IPS-18a (cell line): ENCODE measurements at regions not wholly inside any gene's neighbourhood (a gene's known extent, or its start where the extent isn't known, plus 50 kb on each side); places are given as distances from the start of the nearest gene placed in this dataset.

ENCODE experiments used
- H3K27ac ChIP-seq: one replicate; pipeline ENCODE4 v1.5.1; 2013; ENCODE audit warnings: low read length
- H3K27me3 ChIP-seq: one replicate; pipeline ENCODE4 v1.6.1; 2013; ENCODE audit warnings: mild to moderate bottlenecking, low read length; ENCODE audit not compliant: control insufficient read depth, insufficient read depth
- H3K36me3 ChIP-seq: one replicate; pipeline ENCODE4 v1.6.1; 2013; ENCODE audit warnings: low read depth, low read length; ENCODE audit not compliant: control insufficient read depth
- H3K4me1 ChIP-seq: one replicate; pipeline ENCODE4 v1.6.1; 2013; ENCODE audit warnings: low read depth, low read length; ENCODE audit not compliant: control insufficient read depth
- H3K4me3 ChIP-seq: one replicate; pipeline ENCODE4 v1.5.1; 2013; ENCODE audit warnings: low read length
- H3K9ac ChIP-seq: one replicate; pipeline ENCODE4 v1.6.1; 2013; ENCODE audit warnings: mild to moderate bottlenecking, low read length, moderate library complexity
- H3K9me3 ChIP-seq: one replicate; pipeline ENCODE4 v1.6.1; 2013; ENCODE audit warnings: low read depth, low read length; ENCODE audit not compliant: control insufficient read depth

GRCh38 chr4:35836596-35836995 is 407.7 kb downstream of the ARAP2 start:
- Histone ChIP-seq H3K4me3 (no peak overlapping the region), H3K27ac (no peak overlapping the region), H3K9me3 (no peaks in the 10 kb centered on the region), H3K9ac (no peak overlapping the region), H3K36me3 (no peaks in the 10 kb centered on the region), H3K4me1 (no peaks in the 10 kb centered on the region), H3K27me3 (no peaks in the 10 kb centered on the region)

- Histone ChIP-seq H3K9me3 (no peaks in the 10 kb centered on the region), H3K4me1 (no peaks in the 10 kb centered on the region), H3K27me3 (no peaks in the 10 kb centered on the region), H3K27ac (no peak overlapping the region), H3K4me3 (no peak overlapping the region), H3K9ac (no peak overlapping the region), H3K36me3 (no peaks in the 10 kb centered on the region)
Measured at GRCh38 chr4:35867057-35867456, 377.3 kb downstream of the ARAP2 start.

- no peaks in the 10 kb centered on the region for H3K9me3 ChIP-seq
- no peaks in the 10 kb centered on the region for H3K4me1 ChIP-seq
- no peaks in the 10 kb centered on the region for H3K27me3 ChIP-seq
- no peak overlapping the region for H3K27ac ChIP-seq
- no peaks in the 10 kb centered on the region for H3K36me3 ChIP-seq
- no peak overlapping the region for H3K4me3 ChIP-seq
- no peak overlapping the region for H3K9ac ChIP-seq
Measured at GRCh38 chr4:35872273-35872672, 372.0 kb downstream of the ARAP2 start.

DNA sequence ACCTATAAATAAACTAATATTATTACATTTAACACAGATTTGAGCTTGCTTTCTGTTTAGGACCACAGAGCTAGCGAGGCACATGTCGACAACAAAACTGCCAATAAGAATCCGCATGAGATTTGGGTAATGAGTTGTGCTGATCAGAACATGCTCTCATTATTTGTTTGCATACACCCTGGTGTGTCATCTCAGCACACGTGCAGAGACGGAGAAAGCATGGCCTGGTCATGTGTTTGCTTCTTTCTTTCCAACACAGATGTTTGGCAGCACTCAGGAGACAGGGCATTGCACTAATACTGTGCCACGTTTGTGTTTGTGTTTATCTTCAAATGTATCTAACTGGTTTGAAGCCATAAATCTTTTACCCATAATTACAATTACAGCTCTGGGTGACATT is 364.8 kb downstream of the ARAP2 start:
- Histone ChIP-seq H3K27me3 (no peaks in the 10 kb centered on the region), H3K36me3 (no peaks in the 10 kb centered on the region), H3K9me3 (no peaks in the 10 kb centered on the region), H3K27ac (no peak overlapping the region), H3K4me3 (no peak overlapping the region), H3K4me1 (no peaks in the 10 kb centered on the region), H3K9ac (no peak overlapping the region)

DNA sequence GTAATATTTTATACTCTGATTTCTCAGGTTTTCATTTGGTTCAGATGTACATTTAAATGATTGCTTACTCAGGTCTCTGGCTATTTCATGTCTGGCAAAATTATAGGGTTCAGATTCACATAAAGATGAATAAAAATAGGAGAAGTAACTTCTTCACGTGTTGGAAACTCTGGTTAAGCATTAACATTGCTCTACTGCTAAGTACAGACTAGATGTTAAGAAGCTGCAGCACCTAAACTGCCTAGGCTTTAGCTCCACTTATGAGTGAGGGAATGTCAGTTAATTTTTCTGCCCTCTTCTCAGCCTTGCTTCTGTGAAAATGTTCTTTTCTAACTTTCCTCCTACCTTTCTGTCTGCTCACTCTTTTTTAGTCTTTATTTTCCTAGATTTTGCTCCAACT is 361.2 kb downstream of the ARAP2 start:
- no peak overlapping the region for H3K27ac ChIP-seq
- no peak overlapping the region for H3K4me3 ChIP-seq
- H3K9me3 ChIP-seq, result no peaks in the 10 kb centered on the region
- H3K36me3 ChIP-seq, result no peaks in the 10 kb centered on the region
- no peaks in the 10 kb centered on the region for H3K4me1 ChIP-seq
- no peaks in the 10 kb centered on the region for H3K27me3 ChIP-seq
- no peak overlapping the region for H3K9ac ChIP-seq

GRCh38 chr4:35884714-35885480 is 359.4 kb downstream of the ARAP2 start:
- Histone ChIP-seq H3K27me3 (no peaks in the 10 kb centered on the region), H3K4me3 (no peak overlapping the region), H3K4me1 (no peaks in the 10 kb centered on the region), H3K27ac (no peak overlapping the region), H3K9ac (no peak overlapping the region), H3K36me3 (no peaks in the 10 kb centered on the region), H3K9me3 (no peaks in the 10 kb centered on the region)

DNA sequence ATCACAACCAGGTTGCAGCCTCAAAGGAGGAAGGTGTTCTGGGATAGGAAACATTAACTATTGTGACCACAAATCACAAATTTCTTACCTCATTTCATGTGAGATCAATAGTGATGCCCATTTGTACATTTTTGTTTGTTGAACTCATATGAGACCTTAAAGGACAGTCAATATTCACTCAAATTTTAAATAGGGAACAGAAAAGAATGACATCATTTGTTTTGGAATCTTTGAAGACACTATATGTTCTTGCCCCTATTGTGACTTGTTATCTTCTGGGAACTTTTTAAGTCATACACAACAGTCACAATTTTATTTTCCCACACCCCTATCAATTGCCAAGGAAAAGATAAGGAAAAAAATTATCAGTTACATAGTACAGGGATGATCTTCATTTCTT is 346.5 kb downstream of the ARAP2 start:
- Histone ChIP-seq H3K9me3 (no peaks in the 10 kb centered on the region), H3K36me3 (no peaks in the 10 kb centered on the region), H3K27me3 (no peaks in the 10 kb centered on the region), H3K9ac (no peak overlapping the region), H3K4me1 (no peaks in the 10 kb centered on the region), H3K27ac (no peak overlapping the region), H3K4me3 (no peak overlapping the region)

- Histone ChIP-seq H3K4me3 (no peak overlapping the region), H3K27ac (no peak overlapping the region), H3K9me3 (no peaks in the 10 kb centered on the region), H3K36me3 (no peaks in the 10 kb centered on the region), H3K4me1 (no peaks in the 10 kb centered on the region), H3K9ac (no peak overlapping the region), H3K27me3 (no peaks in the 10 kb centered on the region)
Measured at GRCh38 chr4:35900286-35901243, 343.7 kb downstream of the ARAP2 start.

DNA sequence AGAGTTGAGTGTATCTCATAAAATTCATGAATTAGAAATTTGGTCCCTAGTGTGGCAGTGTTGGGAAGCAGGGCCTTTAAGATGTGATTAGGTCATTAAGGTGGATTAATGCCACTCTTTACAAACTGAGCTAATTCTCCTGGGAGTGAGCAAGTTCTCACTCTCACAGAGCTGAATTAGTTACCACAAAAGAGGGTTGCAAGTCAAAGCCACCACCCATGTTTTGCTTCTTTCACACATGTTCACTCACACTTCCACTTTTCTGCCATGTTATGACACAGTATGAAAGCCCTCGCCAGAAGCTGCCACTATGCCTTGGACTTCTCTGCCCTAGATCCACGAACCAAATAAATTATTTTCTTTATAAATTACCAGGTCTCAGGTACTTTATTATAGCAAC is 332.1 kb downstream of the ARAP2 start:
- Histone ChIP-seq H3K27me3 (no peaks in the 10 kb centered on the region), H3K36me3 (no peaks in the 10 kb centered on the region), H3K4me3 (no peak overlapping the region), H3K9me3 (no peaks in the 10 kb centered on the region), H3K4me1 (no peaks in the 10 kb centered on the region), H3K9ac (no peak overlapping the region), H3K27ac (no peak overlapping the region)

DNA sequence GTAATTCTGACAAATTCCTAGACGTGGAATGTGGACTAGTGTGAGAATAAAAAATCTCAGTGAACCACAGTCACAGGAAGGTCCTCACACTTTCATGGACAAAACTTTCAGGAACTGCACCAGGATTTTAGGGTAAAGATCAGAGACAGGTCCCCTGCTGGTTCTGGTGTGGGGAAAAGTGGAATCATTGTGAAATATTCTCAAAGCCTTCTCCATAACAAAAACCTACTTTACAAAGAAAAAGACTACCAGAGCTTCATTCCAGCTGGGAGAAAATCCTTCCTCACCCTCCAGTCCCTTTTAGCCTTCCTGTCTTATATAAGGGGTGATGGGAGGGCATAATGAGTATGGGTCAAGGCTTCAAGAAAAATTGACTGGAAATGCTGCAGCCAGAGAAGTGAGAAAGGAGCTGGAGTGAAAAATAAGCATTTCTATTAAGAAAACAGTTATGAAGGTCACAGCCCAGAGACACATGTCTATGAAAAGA is 325.8 kb downstream of the ARAP2 start:
- H3K9ac ChIP-seq, result no peak overlapping the region
- H3K4me3 ChIP-seq, result no peak overlapping the region
- no peak overlapping the region for H3K27ac ChIP-seq
- H3K36me3 ChIP-seq, result no peaks in the 10 kb centered on the region
- no peaks in the 10 kb centered on the region for H3K27me3 ChIP-seq
- H3K4me1 ChIP-seq, result peaks cover 12% of the 10 kb centered on the region
- no peaks in the 10 kb centered on the region for H3K9me3 ChIP-seq

DNA sequence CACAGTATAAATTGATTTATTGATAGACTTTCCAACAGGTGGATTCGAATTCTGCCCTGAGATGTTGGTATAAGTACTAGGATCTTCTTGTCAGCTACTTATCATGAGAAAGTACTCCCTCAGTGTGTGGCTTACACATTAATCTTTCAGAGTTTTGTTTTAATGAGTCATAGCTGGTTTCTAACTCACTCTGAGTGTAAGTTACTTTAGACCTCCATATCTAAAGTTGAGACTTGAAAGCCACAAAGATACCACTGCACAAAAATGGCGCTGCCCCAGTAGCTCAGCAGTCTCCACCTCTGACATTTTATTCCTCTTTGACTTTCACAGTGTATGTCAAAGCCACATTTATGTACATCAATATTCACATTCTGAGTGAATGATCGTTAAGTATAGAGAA is 318.5 kb downstream of the ARAP2 start:
- Histone ChIP-seq H3K4me3 (no peak overlapping the region), H3K36me3 (no peaks in the 10 kb centered on the region), H3K27me3 (no peaks in the 10 kb centered on the region), H3K9me3 (no peaks in the 10 kb centered on the region), H3K4me1 (no peaks in the 10 kb centered on the region), H3K9ac (no peak overlapping the region), H3K27ac (no peak overlapping the region)
